HEK293T (cell line): ENCODE measurements at regions not wholly inside any gene's neighbourhood (a gene's known extent, or its start where the extent isn't known, plus 50 kb on each side); places are given as distances from the start of the nearest gene placed in this dataset.

Source experiments
- BHLHE40 ChIP-seq: fragments of 450-650 bp; IDR thresholded peaks from 2 replicates; pipeline ENCODE4 v1.6.1; 2016; ENCODE audit warnings: mild to moderate bottlenecking, moderate library complexity, borderline replicate concordance
- CTBP1 ChIP-seq: fragments of 450-650 bp; IDR thresholded peaks from 2 replicates; pipeline ENCODE4 v1.6.1; 2016; ENCODE audit warnings: borderline replicate concordance
- ELF4 ChIP-seq: fragments of 450-650 bp; IDR thresholded peaks from 2 replicates; pipeline ENCODE4 v1.6.1; 2017; ENCODE audit warnings: antibody characterized with exemption
- FOXA1 ChIP-seq: fragments of 450-650 bp; IDR thresholded peaks from 2 replicates; pipeline ENCODE4 v1.6.1; 2016; ENCODE audit warnings: mild to moderate bottlenecking
- FOXK2 ChIP-seq: fragments of 450-650 bp; IDR thresholded peaks from 2 replicates; pipeline ENCODE4 v1.6.1; 2016; ENCODE audit warnings: mild to moderate bottlenecking
- FOXM1 ChIP-seq: fragments of 450-650 bp; IDR thresholded peaks from 2 replicates; pipeline ENCODE4 v1.6.1; 2017; ENCODE audit warnings: mild to moderate bottlenecking, borderline replicate concordance
- L3MBTL2 ChIP-seq: fragments of 450-650 bp; conservative IDR thresholded peaks from 2 replicates; pipeline ENCODE4 v1.6.1; 2016; ENCODE audit warnings: mild to moderate bottlenecking
- PKNOX1 ChIP-seq: fragments of 450-650 bp; IDR thresholded peaks from 2 replicates; pipeline ENCODE4 v1.6.1; 2016
- SP1 ChIP-seq: fragments of 450-650 bp; IDR thresholded peaks from 2 replicates; pipeline ENCODE4 v1.6.1; 2017
- TARDBP ChIP-seq: fragments of 450-650 bp; IDR thresholded peaks from 2 replicates; pipeline ENCODE4 v1.6.1; 2016

- no peak for TF ChIP-seq SP1
- no peak for TF ChIP-seq FOXM1
- no peak for TF ChIP-seq CTBP1
- TF ChIP-seq BHLHE40: no peak
- no peak for TF ChIP-seq FOXK2
- TF ChIP-seq L3MBTL2: no peak
- no peak for TF ChIP-seq PKNOX1
- TF ChIP-seq ELF4: no peak
- no peak for TF ChIP-seq TARDBP
- no peak for TF ChIP-seq FOXA1
Measured at GRCh38 chr4:14132301-14132700, 504.8 kb upstream of the BOD1L1 start.
